RWPE2 (cell line): ENCODE measurements at regions not wholly inside any gene's neighbourhood (a gene's known extent, or its start where the extent isn't known, plus 50 kb on each side); places are given as distances from the start of the nearest gene placed in this dataset.

ENCODE experiments used
- ATAC-seq: fragments of 200-7000 bp; cut with Tn5 transposase; 3 replicates; pipeline ENCODE4 v1.9.1; 2021; ENCODE audit warnings: low read depth
- DNase-seq: peaks from one replicate; pipeline ENCODE4 v3.0.0-alpha.2; 2020; ENCODE audit warnings: low spot score
- H3K27ac ChIP-seq: fragments of 450-650 bp; 2 replicates; pipeline ENCODE4 v1.5.1; 2017; ENCODE audit warnings: mild to moderate bottlenecking; ENCODE audit not compliant: poor library complexity, severe bottlenecking
- H3K27me3 ChIP-seq: fragments of 250-450 bp; sonication (Bioruptor Pico); 2 replicates; pipeline ENCODE4 v1.5.1; 2021; ENCODE audit warnings: mild to moderate bottlenecking, moderate library complexity; ENCODE audit not compliant: insufficient read depth, poor library complexity, severe bottlenecking
- H3K36me3 ChIP-seq: fragments of 250-450 bp; sonication (Bioruptor Pico); 2 replicates; pipeline ENCODE4 v1.5.1; 2020; ENCODE audit warnings: low read depth, mild to moderate bottlenecking, moderate library complexity
- H3K4me1 ChIP-seq: fragments of 250-450 bp; sonication (Bioruptor Pico); 2 replicates; pipeline ENCODE4 v1.5.1; 2021; ENCODE audit warnings: mild to moderate bottlenecking, moderate library complexity; ENCODE audit not compliant: insufficient read depth, poor library complexity, severe bottlenecking
- H3K4me3 ChIP-seq: fragments of 250-450 bp; sonication (Bioruptor Pico); 2 replicates; pipeline ENCODE4 v1.5.1; 2021; ENCODE audit warnings: mild to moderate bottlenecking, moderate library complexity; ENCODE audit not compliant: severe bottlenecking
- H3K9me3 ChIP-seq: fragments of 250-450 bp; sonication (Bioruptor Pico); 2 replicates; pipeline ENCODE4 v1.5.1; 2021; ENCODE audit warnings: mild to moderate bottlenecking, moderate library complexity; ENCODE audit not compliant: severe bottlenecking
- CTCF ChIP-seq: fragments of 450-650 bp; IDR thresholded peaks from one replicate; pipeline ENCODE4 v1.5.1; 2017; ENCODE audit warnings: mild to moderate bottlenecking, moderate library complexity; ENCODE audit not compliant: poor library complexity, severe bottlenecking

DNA sequence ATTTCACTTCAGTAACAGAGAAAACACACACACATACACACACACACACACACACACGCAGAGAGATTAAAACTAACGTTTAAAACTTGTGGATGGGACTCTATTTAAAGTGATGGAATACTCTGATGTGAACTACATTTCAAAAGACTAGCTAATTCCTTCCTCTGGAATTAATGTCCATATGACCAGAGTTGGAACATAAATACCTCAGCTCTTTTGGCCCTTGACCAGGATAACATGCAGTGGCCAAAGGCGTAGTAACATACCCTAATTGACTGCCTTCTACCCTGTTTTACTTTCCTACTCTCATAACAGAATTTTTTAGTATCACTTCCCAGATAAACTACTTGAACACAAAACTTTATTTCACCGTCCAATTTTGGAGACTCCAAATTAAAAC, 671.3 kb upstream of the CHAC2 start:
- no peak for DNase-seq
- no peaks in the 10 kb centered on the region for H3K27me3 ChIP-seq
- no peak overlapping the region for H3K4me3 ChIP-seq
- H3K9me3 ChIP-seq, result no peaks in the 10 kb centered on the region
- no peak for ATAC-seq
- TF ChIP-seq CTCF, result no peak
- H3K36me3 ChIP-seq, result no peaks in the 10 kb centered on the region
- H3K27ac ChIP-seq, result no peak overlapping the region
- no peaks in the 10 kb centered on the region for H3K4me1 ChIP-seq

- no peaks in the 10 kb centered on the region for H3K36me3 ChIP-seq
- DNase-seq, result no peak
- ATAC-seq, result no peak
- H3K27me3 ChIP-seq, result no peaks in the 10 kb centered on the region
- no peaks in the 10 kb centered on the region for H3K9me3 ChIP-seq
- no peak overlapping the region for H3K4me3 ChIP-seq
- TF ChIP-seq CTCF, result no peak
- H3K27ac ChIP-seq, result no peak overlapping the region
- H3K4me1 ChIP-seq, result no peaks in the 10 kb centered on the region
Measured at GRCh38 chr2:53095664-53096063, 671.9 kb upstream of the CHAC2 start.

DNA sequence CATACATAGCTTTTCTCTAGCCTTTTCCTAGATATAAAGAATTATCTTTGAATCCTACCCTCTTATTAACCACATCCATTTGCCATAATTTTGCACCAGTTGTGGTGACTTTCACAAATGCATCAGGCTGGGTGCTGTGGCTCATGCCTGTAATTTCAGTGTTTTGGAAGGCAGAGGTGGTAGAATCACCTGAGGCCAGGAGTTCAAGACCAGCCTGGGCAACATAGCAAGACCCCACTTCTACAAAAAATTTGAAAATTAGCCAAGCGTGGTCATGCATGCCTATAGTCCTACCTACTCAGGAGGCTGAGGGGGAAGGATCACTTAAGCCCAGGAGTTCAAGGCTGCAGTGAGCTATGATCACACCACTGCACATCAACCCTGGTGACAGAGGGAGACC, 672.4 kb upstream of the CHAC2 start:
- no peaks in the 10 kb centered on the region for H3K4me1 ChIP-seq
- no peak for DNase-seq
- no peaks in the 10 kb centered on the region for H3K9me3 ChIP-seq
- no peaks in the 10 kb centered on the region for H3K36me3 ChIP-seq
- H3K27ac ChIP-seq, result no peak overlapping the region
- no peak overlapping the region for H3K4me3 ChIP-seq
- ATAC-seq, result no peak
- TF ChIP-seq CTCF, result no peak
- no peaks in the 10 kb centered on the region for H3K27me3 ChIP-seq

- no peak for ATAC-seq
- no peak overlapping the region for H3K27ac ChIP-seq
- no peak for TF ChIP-seq CTCF
- H3K27me3 ChIP-seq, result no peaks in the 10 kb centered on the region
- no peak for DNase-seq
- H3K4me1 ChIP-seq, result no peaks in the 10 kb centered on the region
- no peaks in the 10 kb centered on the region for H3K9me3 ChIP-seq
- H3K36me3 ChIP-seq, result no peaks in the 10 kb centered on the region
- H3K4me3 ChIP-seq, result no peak overlapping the region
Measured at GRCh38 chr2:53093355-53093754, 674.2 kb upstream of the CHAC2 start.

GRCh38 chr2:53091183-53091582, 676.4 kb upstream of the CHAC2 start:
- DNase-seq, result no peak
- Histone ChIP-seq H3K27me3 (no peaks in the 10 kb centered on the region), H3K36me3 (no peaks in the 10 kb centered on the region), H3K4me1 (peaks cover 14% of the 10 kb centered on the region), H3K27ac (no peak overlapping the region), H3K9me3 (no peaks in the 10 kb centered on the region), H3K4me3 (no peak overlapping the region)
- no peak for ATAC-seq
- TF ChIP-seq CTCF, result no peak
